Esophagus muscularis mucosa (tissue), 4 donors: ENCODE measurements at regions not wholly inside any gene's neighbourhood (a gene's known extent, or its start where the extent isn't known, plus 50 kb on each side); places are given as distances from the start of the nearest gene placed in this dataset.

Experiments used
- DNase-seq: peaks from one replicate; pipeline ENCODE4 v3.0.0-alpha.2; 2017; ENCODE audit errors: extremely low spot score
- H3K27ac ChIP-seq, 4 donors: fragments of 200-600 bp; sonication (generic); replicated peaks in 1 of 4; 1 replicate in 3 of 4; 2 replicates in 1 of 4; pipeline ENCODE4 v1.5.1; 2016 to 2019; ENCODE audit warnings: mild to moderate bottlenecking in 1 of 4
- H3K27me3 ChIP-seq, 4 donors: fragments of 200-600 bp; sonication (generic); one replicate each; pipeline versions ENCODE4 v1.5.1 to v1.6.0; 2016 to 2019
- H3K36me3 ChIP-seq, 4 donors: fragments of 200-600 bp; sonication (generic); one replicate each; pipeline ENCODE4 v1.5.1; 2016 to 2019
- H3K4me1 ChIP-seq, 4 donors: fragments of 200-600 bp; sonication (generic); one replicate each; pipeline ENCODE4 v1.5.1; 2016 to 2019
- H3K4me3 ChIP-seq, 4 donors: fragments of 200-600 bp; sonication (generic); 1 replicate in 2 of 4; 2 replicates in 2 of 4; pipeline ENCODE4 v1.5.1; 2016 to 2019; ENCODE audit warnings: mild to moderate bottlenecking in 4 of 4, moderate library complexity in 1 of 4
- H3K9me3 ChIP-seq, 4 donors: fragments of 200-600 bp; sonication (generic); 1 replicate in 3 of 4; 2 replicates in 1 of 4; pipeline ENCODE4 v1.5.1; 2016 to 2019
- CTCF ChIP-seq, 3 experiments: fragments of 200-600 bp in 2 of 3; fragments of 450-650 bp in 1 of 3; sonication (generic) in 2 of 3; IDR thresholded peaks; one replicate each; pipeline ENCODE4 v1.5.1; 2017 to 2019; ENCODE audit warnings: antibody characterized with exemption in 3 of 3, mild to moderate bottlenecking in 2 of 3, moderate library complexity in 1 of 3
- EP300 ChIP-seq: sonication (generic); formaldehyde crosslinking; IDR thresholded peaks from one replicate; pipeline ENCODE4 v1.6.1; 2017; ENCODE audit warnings: antibody characterized with exemption
- POLR2A ChIP-seq: fragments of 450-650 bp; IDR thresholded peaks from one replicate; pipeline ENCODE4 v1.6.1; 2017; ENCODE audit warnings: antibody characterized with exemption, moderate library complexity, mild to moderate bottlenecking, low read depth
- POLR2AphosphoS5 ChIP-seq, 2 donors: sonication (generic); formaldehyde crosslinking; IDR thresholded peaks; one replicate each; pipeline ENCODE4 v1.6.1; 2017; ENCODE audit warnings: antibody characterized with exemption in 2 of 2
- WGBS: methylation state at CpG from one replicate; pipeline ENCODE4 v1.1.5; 2018; 5-methylcytosine and 5-hydroxymethylcytosine counted together
- intact Hi-C: fragments of 100-400 bp; cut with DNase I; formaldehyde crosslinking; loops from one replicate; pipeline ENCODE4 v1.15.1; 2023

- WGBS: 65% methylated on average over 2 of the region's 5 CpGs
- H3K27ac ChIP-seq: no peak overlapping the region
- no peak overlapping the region for H3K4me3 ChIP-seq
- H3K4me1 ChIP-seq: no peaks in the 10 kb centered on the region
- intact Hi-C loops: no loop called here
- no peak for DNase-seq
- no peaks in the 10 kb centered on the region for H3K36me3 ChIP-seq
- TF ChIP-seq EP300: no peak
- no peak for TF ChIP-seq POLR2A
- TF ChIP-seq POLR2AphosphoS5 (IDR thresholded peaks at IDR 0.05): no peak
- no peak for TF ChIP-seq CTCF (IDR thresholded peaks at IDR 0.05)
- H3K27me3 ChIP-seq: no peaks in the 10 kb centered on the region
- peaks cover 0 to 18% (median 5%) of the 10 kb centered on the region in 4 donors for H3K9me3 ChIP-seq
Measured at GRCh38 chr5:104024538-104024937, 461.9 kb upstream of the NUDT12 start.

- 79% methylated on average over 2 of the region's 2 CpGs for WGBS
- Histone ChIP-seq H3K36me3 (no peaks in the 10 kb centered on the region), H3K9me3 (peaks cover 0 to 13% (median 4%) of the 10 kb centered on the region in 4 donors), H3K27me3 (no peaks in the 10 kb centered on the region), H3K4me3 (no peak overlapping the region), H3K27ac (no peak overlapping the region), H3K4me1 (no peaks in the 10 kb centered on the region)
- DNase-seq: no peak
- TF ChIP-seq CTCF (IDR thresholded peaks at IDR 0.05) (no peak), POLR2AphosphoS5 (IDR thresholded peaks at IDR 0.05) (no peak), POLR2A (no peak), EP300 (no peak)
- intact Hi-C loops: no loop called here
Measured at GRCh38 chr5:104023739-104024138, 461.1 kb upstream of the NUDT12 start.

- Histone ChIP-seq H3K36me3 (no peaks in the 10 kb centered on the region), H3K27me3 (no peaks in the 10 kb centered on the region), H3K4me3 (no peak overlapping the region), H3K4me1 (no peaks in the 10 kb centered on the region), H3K27ac (no peak overlapping the region), H3K9me3 (peaks cover 0 to 5% (median 2%) of the 10 kb centered on the region in 4 donors)
- intact Hi-C loops: no loop called here
- DNase-seq: no peak
- WGBS: 76% methylated on average over 2 of the region's 2 CpGs
- TF ChIP-seq EP300 (no peak), POLR2A (no peak), CTCF (IDR thresholded peaks at IDR 0.05) (no peak), POLR2AphosphoS5 (IDR thresholded peaks at IDR 0.05) (no peak)
Measured at GRCh38 chr5:104019956-104020355, 457.4 kb upstream of the NUDT12 start.

GRCh38 chr5:104018299-104018698 is 455.7 kb upstream of the NUDT12 start:
- TF ChIP-seq EP300 (no peak), CTCF (IDR thresholded peaks at IDR 0.05) (no peak), POLR2A (no peak), POLR2AphosphoS5 (IDR thresholded peaks at IDR 0.05) (no peak)
- Histone ChIP-seq H3K27me3 (no peaks in the 10 kb centered on the region), H3K4me1 (no peaks in the 10 kb centered on the region), H3K36me3 (no peaks in the 10 kb centered on the region), H3K27ac (no peak overlapping the region), H3K4me3 (no peak overlapping the region), H3K9me3 (peaks cover 0 to 5% (median 2%) of the 10 kb centered on the region in 4 donors)
- intact Hi-C loops: no loop called here
- DNase-seq: no peak

- Histone ChIP-seq H3K27me3 (no peaks in the 10 kb centered on the region), H3K4me3 (no peak overlapping the region), H3K36me3 (no peaks in the 10 kb centered on the region), H3K4me1 (no peaks in the 10 kb centered on the region), H3K9me3 (peaks cover 0 to 5% (median 2%) of the 10 kb centered on the region in 4 donors), H3K27ac (no peak overlapping the region)
- no peak for TF ChIP-seq POLR2A
- TF ChIP-seq CTCF (IDR thresholded peaks at IDR 0.05): no peak
- no peak for TF ChIP-seq POLR2AphosphoS5 (IDR thresholded peaks at IDR 0.05)
- TF ChIP-seq EP300: no peak
- intact Hi-C loops: no loop called here
- no peak for DNase-seq
- WGBS: 86% methylated on average over 3 of the region's 3 CpGs
Measured at GRCh38 chr5:104016646-104017045, 454.1 kb upstream of the NUDT12 start.
